Activated CD4-positive, alpha-beta T cell treated with anti-CD3 and anti-CD28 coated beads, Interleukin-2, amount 10 ng/mL, durations not matched to agents 24 days and 14 days (primary cell): ENCODE measurements at regions not wholly inside any gene's neighbourhood (a gene's known extent, or its start where the extent isn't known, plus 50 kb on each side); places are given as distances from the start of the nearest gene placed in this dataset.

Source experiments
- DNase-seq: peaks from one replicate; pipeline ENCODE4 v3.0.0; 2022
- H3K27ac Mint-ChIP-seq: one replicate; pipeline ENCODE4 v1.8.0; 2022; ENCODE audit warnings: mild to moderate bottlenecking, mixed read lengths
- H3K27me3 Mint-ChIP-seq: one replicate; pipeline ENCODE4 v1.8.0; 2022; ENCODE audit warnings: mixed read lengths
- H3K36me3 Mint-ChIP-seq: one replicate; pipeline ENCODE4 v1.8.0; 2022; ENCODE audit warnings: low read depth, mild to moderate bottlenecking, mixed read lengths
- H3K4me1 Mint-ChIP-seq: one replicate; pipeline ENCODE4 v1.8.0; 2021; ENCODE audit warnings: mixed read lengths
- H3K4me3 Mint-ChIP-seq: one replicate; pipeline ENCODE4 v1.8.0; 2022; ENCODE audit warnings: mild to moderate bottlenecking, moderate library complexity, mixed read lengths
- H3K9me3 Mint-ChIP-seq: one replicate; pipeline ENCODE4 v1.8.0; 2021; ENCODE audit warnings: mixed read lengths
- intact Hi-C: fragments of 100-400 bp; cut with micrococcal nuclease; formaldehyde crosslinking; loops from one replicate; pipeline ENCODE4 v1.15.1; 2023

GRCh38 chr18:1906421-1906820 is 664.9 kb downstream of the METTL4 start:
- H3K36me3 Mint-ChIP-seq: no peaks in the 10 kb centered on the region

GRCh38 chr18:1907470-1908206 is 663.7 kb downstream of the METTL4 start:
- Mint-ChIP-seq H3K36me3 (no peaks in the 10 kb centered on the region), H3K4me3 (no peak overlapping the region), H3K27me3 (no peaks in the 10 kb centered on the region), H3K4me1 (no peaks in the 10 kb centered on the region), H3K27ac (no peak overlapping the region), H3K9me3 (peaks cover 3% of the 10 kb centered on the region)
- no peak for DNase-seq
- intact Hi-C loops: no loop called here

More at GRCh38 chr18:1906421-1906820, 664.9 kb downstream of the METTL4 start:
- Mint-ChIP-seq H3K4me3 (no peak overlapping the region), H3K9me3 (peaks cover 3% of the 10 kb centered on the region), H3K27ac (no peak overlapping the region), H3K27me3 (no peaks in the 10 kb centered on the region), H3K4me1 (no peaks in the 10 kb centered on the region)
- intact Hi-C loops: no loop called here
- DNase-seq: no peak

- intact Hi-C loops: no loop called here
- Mint-ChIP-seq H3K27me3 (no peaks in the 10 kb centered on the region), H3K4me3 (no peak overlapping the region), H3K4me1 (no peaks in the 10 kb centered on the region), H3K27ac (no peak overlapping the region), H3K9me3 (peaks cover 3% of the 10 kb centered on the region), H3K36me3 (no peaks in the 10 kb centered on the region)
- DNase-seq: no peak
These were observed 656.8 kb downstream of the METTL4 start for GRCh38 chr18:1914489-1914888.

GRCh38 chr18:1916869-1917523 is 654.3 kb downstream of the METTL4 start:
- intact Hi-C loops: no loop called here
- no peak overlapping the region for H3K27ac Mint-ChIP-seq
- DNase-seq: no peak

GRCh38 chr18:1917569-1917968 is 653.7 kb downstream of the METTL4 start:
- Mint-ChIP-seq H3K9me3 (no peaks in the 10 kb centered on the region), H3K4me1 (no peaks in the 10 kb centered on the region), H3K36me3 (no peaks in the 10 kb centered on the region), H3K27me3 (no peaks in the 10 kb centered on the region), H3K27ac (no peak overlapping the region), H3K4me3 (no peak overlapping the region)
- intact Hi-C loops: no loop called here
- DNase-seq: no peak

More at GRCh38 chr18:1916869-1917523, 654.3 kb downstream of the METTL4 start:
- Mint-ChIP-seq H3K9me3 (no peaks in the 10 kb centered on the region), H3K4me3 (no peak overlapping the region), H3K4me1 (no peaks in the 10 kb centered on the region), H3K36me3 (no peaks in the 10 kb centered on the region), H3K27me3 (no peaks in the 10 kb centered on the region)

GRCh38 chr18:1922066-1922465 is 649.2 kb downstream of the METTL4 start:
- Mint-ChIP-seq H3K27ac (no peak overlapping the region), H3K9me3 (no peaks in the 10 kb centered on the region), H3K4me1 (no peaks in the 10 kb centered on the region), H3K36me3 (no peaks in the 10 kb centered on the region), H3K27me3 (no peaks in the 10 kb centered on the region), H3K4me3 (no peak overlapping the region)
- no peak for DNase-seq
- intact Hi-C loops: no loop called here

- Mint-ChIP-seq H3K36me3 (no peaks in the 10 kb centered on the region), H3K9me3 (peaks cover 4% of the 10 kb centered on the region)
These were observed 642.6 kb downstream of the METTL4 start for GRCh38 chr18:1928711-1929110.

GRCh38 chr18:1929720-1930119 is 641.6 kb downstream of the METTL4 start:
- Mint-ChIP-seq H3K27me3 (no peaks in the 10 kb centered on the region), H3K9me3 (peaks cover 4% of the 10 kb centered on the region), H3K36me3 (no peaks in the 10 kb centered on the region), H3K4me3 (no peak overlapping the region), H3K4me1 (no peaks in the 10 kb centered on the region), H3K27ac (no peak overlapping the region)
- intact Hi-C loops: no loop called here
- no peak for DNase-seq

More at GRCh38 chr18:1928711-1929110, 642.6 kb downstream of the METTL4 start:
- no peaks in the 10 kb centered on the region for H3K4me1 Mint-ChIP-seq
- H3K4me3 Mint-ChIP-seq: no peak overlapping the region
- H3K27ac Mint-ChIP-seq: no peak overlapping the region
- no peak for DNase-seq
- intact Hi-C loops: no loop called here
- no peaks in the 10 kb centered on the region for H3K27me3 Mint-ChIP-seq

GRCh38 chr18:1930291-1931270 is 640.7 kb downstream of the METTL4 start:
- Mint-ChIP-seq H3K4me1 (no peaks in the 10 kb centered on the region), H3K9me3 (peaks cover 4% of the 10 kb centered on the region), H3K27ac (no peak overlapping the region), H3K36me3 (no peaks in the 10 kb centered on the region), H3K27me3 (no peaks in the 10 kb centered on the region), H3K4me3 (no peak overlapping the region)
- intact Hi-C loops: no loop called here
- DNase-seq: no peak

GRCh38 chr18:1952486-1952885 is 618.8 kb downstream of the METTL4 start:
- H3K27me3 Mint-ChIP-seq: no peaks in the 10 kb centered on the region
- DNase-seq: no peak
- no peaks in the 10 kb centered on the region for H3K4me1 Mint-ChIP-seq
- H3K9me3 Mint-ChIP-seq: no peaks in the 10 kb centered on the region
- no peaks in the 10 kb centered on the region for H3K36me3 Mint-ChIP-seq
- intact Hi-C loops: no loop called here
- H3K4me3 Mint-ChIP-seq: no peak overlapping the region
- no peak overlapping the region for H3K27ac Mint-ChIP-seq

GRCh38 chr18:1954583-1955312 is 616.6 kb downstream of the METTL4 start:
- no peaks in the 10 kb centered on the region for H3K9me3 Mint-ChIP-seq
- no peaks in the 10 kb centered on the region for H3K27me3 Mint-ChIP-seq
- intact Hi-C loops: no loop called here
- H3K36me3 Mint-ChIP-seq: no peaks in the 10 kb centered on the region
- no peaks in the 10 kb centered on the region for H3K4me1 Mint-ChIP-seq
- H3K27ac Mint-ChIP-seq: no peak overlapping the region
- H3K4me3 Mint-ChIP-seq: no peak overlapping the region
- DNase-seq: no peak

GRCh38 chr18:1958798-1959197 is 612.5 kb downstream of the METTL4 start:
- Mint-ChIP-seq H3K27me3 (no peaks in the 10 kb centered on the region), H3K36me3 (no peaks in the 10 kb centered on the region), H3K4me1 (no peaks in the 10 kb centered on the region), H3K9me3 (no peaks in the 10 kb centered on the region), H3K4me3 (no peak overlapping the region), H3K27ac (no peak overlapping the region)
- intact Hi-C loops: no loop called here
- DNase-seq: no peak

- Mint-ChIP-seq H3K4me1 (no peaks in the 10 kb centered on the region), H3K9me3 (no peaks in the 10 kb centered on the region), H3K36me3 (no peaks in the 10 kb centered on the region), H3K27ac (no peak overlapping the region), H3K27me3 (no peaks in the 10 kb centered on the region), H3K4me3 (no peak overlapping the region)
- DNase-seq: no peak
- intact Hi-C loops: no loop called here
These were observed 606.3 kb downstream of the METTL4 start for GRCh38 chr18:1965016-1965415.
